Neuronal stem cell (in vitro differentiated cells): ENCODE measurements at regions not wholly inside any gene's neighbourhood (a gene's known extent, or its start where the extent isn't known, plus 50 kb on each side); places are given as distances from the start of the nearest gene placed in this dataset.

Experiments
- DNase-seq: peaks from one replicate; pipeline ENCODE4 v3.0.0-alpha.2; 2013; ENCODE audit warnings: low spot score
- H2AFZ ChIP-seq: one replicate; pipeline ENCODE4 v1.6.1; 2013; ENCODE audit warnings: mild to moderate bottlenecking, low read length, inconsistent platforms
- H2AK5ac ChIP-seq: 2 replicates; pipeline ENCODE4 v1.6.1; 2013; ENCODE audit warnings: low read depth, mild to moderate bottlenecking, inconsistent platforms, low read length, moderate library complexity, mixed read lengths
- H2BK120ac ChIP-seq: 2 replicates; pipeline ENCODE4 v1.6.1; 2013; ENCODE audit warnings: low read depth, mild to moderate bottlenecking, inconsistent platforms, low read length, moderate library complexity, mixed read lengths
- H2BK12ac ChIP-seq: one replicate; pipeline ENCODE4 v1.6.1; 2013; ENCODE audit warnings: low read length, inconsistent platforms
- H2BK15ac ChIP-seq: 2 replicates; pipeline ENCODE4 v1.6.1; 2013; ENCODE audit warnings: mild to moderate bottlenecking, low read length, inconsistent platforms, mixed read lengths
- H2BK5ac ChIP-seq: one replicate; pipeline ENCODE4 v1.6.1; 2013; ENCODE audit warnings: inconsistent platforms, mild to moderate bottlenecking, low read length, moderate library complexity
- H3K14ac ChIP-seq: one replicate; pipeline ENCODE4 v1.6.1; 2013; ENCODE audit warnings: low read length, inconsistent platforms
- H3K18ac ChIP-seq: 2 replicates; pipeline ENCODE4 v1.6.1; 2013; ENCODE audit warnings: low read length, inconsistent platforms
- H3K23ac ChIP-seq: 2 replicates; pipeline ENCODE4 v1.6.1; 2013; ENCODE audit warnings: low read depth, mild to moderate bottlenecking, mixed read lengths, low read length, inconsistent platforms; ENCODE audit not compliant: poor library complexity
- H3K27ac ChIP-seq: replicated peaks from 3 replicates; pipeline ENCODE4 v1.5.1; 2013; ENCODE audit warnings: low read length, inconsistent platforms
- H3K27me3 ChIP-seq, 3 experiments: 2 replicates each; pipeline ENCODE4 v1.6.1; 2013; ENCODE audit warnings: low read length in 3 of 3, mild to moderate bottlenecking in 2 of 3, inconsistent platforms in 1 of 3, low read depth in 1 of 3, mixed read lengths in 1 of 3, moderate library complexity in 1 of 3; ENCODE audit not compliant: control insufficient read depth in 3 of 3, insufficient read depth in 3 of 3
- H3K36me3 ChIP-seq, 2 donors: replicated peaks in 1 of 2; 2 replicates each; pipeline ENCODE4 v1.6.1; 2013; ENCODE audit warnings: low read length in 2 of 2; ENCODE audit not compliant: control insufficient read depth in 2 of 2, insufficient read depth in 2 of 2
- H3K4ac ChIP-seq: 2 replicates; pipeline ENCODE4 v1.6.1; 2013; ENCODE audit warnings: inconsistent platforms, mild to moderate bottlenecking, low read length, moderate library complexity
- H3K4me1 ChIP-seq, 2 donors: 1 replicate in 1 of 2; 2 replicates in 1 of 2; pipeline ENCODE4 v1.6.1; 2013; ENCODE audit warnings: low read length in 2 of 2, low read depth in 1 of 2; ENCODE audit not compliant: control insufficient read depth in 2 of 2, insufficient read depth in 1 of 2
- H3K4me2 ChIP-seq: one replicate; pipeline ENCODE4 v1.6.1; 2013; ENCODE audit warnings: mild to moderate bottlenecking, low read length, inconsistent platforms; ENCODE audit not compliant: insufficient read depth, poor library complexity, severe bottlenecking
- H3K4me3 ChIP-seq, 2 donors: 2 replicates each; pipeline ENCODE4 v1.5.1; 2013; ENCODE audit warnings: low read length in 2 of 2, mild to moderate bottlenecking in 2 of 2, inconsistent platforms in 1 of 2, moderate library complexity in 1 of 2
- H3K79me1 ChIP-seq: one replicate; pipeline ENCODE4 v1.6.1; 2013; ENCODE audit warnings: low read depth, mild to moderate bottlenecking, inconsistent platforms, low read length, moderate library complexity
- H3K9ac ChIP-seq: one replicate; pipeline ENCODE4 v1.6.1; 2013; ENCODE audit warnings: mild to moderate bottlenecking, low read depth, low read length, inconsistent platforms; ENCODE audit not compliant: poor library complexity
- H3K9me3 ChIP-seq, 2 donors: replicated peaks in 1 of 2; 2 replicates each; pipeline versions ENCODE3 to v1.6.1; 2013; ENCODE audit warnings: low read length in 2 of 2, mild to moderate bottlenecking in 2 of 2, inconsistent platforms in 1 of 2, low read depth in 1 of 2, mixed read lengths in 1 of 2, moderate library complexity in 1 of 2; ENCODE audit not compliant: control insufficient read depth in 2 of 2, insufficient read depth in 1 of 2
- H4K8ac ChIP-seq: one replicate; pipeline ENCODE4 v1.6.1; 2013; ENCODE audit warnings: low read depth, mild to moderate bottlenecking, inconsistent platforms, low read length, moderate library complexity
- H4K91ac ChIP-seq: one replicate; pipeline ENCODE4 v1.6.1; 2013; ENCODE audit warnings: low read length, low read depth, mild to moderate bottlenecking, inconsistent platforms; ENCODE audit not compliant: poor library complexity
- WGBS, 2 donors: extraction: QIAGEN DNeasy Blood & Tissue Kit; methylation state at CpG; one replicate each; pipeline ENCODE4 v1.1.7; 2013; ENCODE audit warnings: missing lambda C conversion rate in 2 of 2, mixed read lengths in 1 of 2; ENCODE audit not compliant: insufficient read length in 2 of 2, insufficient replicate concordance in 1 of 2; ENCODE audit errors: extremely low coverage in 2 of 2; 5-methylcytosine and 5-hydroxymethylcytosine counted together

DNA sequence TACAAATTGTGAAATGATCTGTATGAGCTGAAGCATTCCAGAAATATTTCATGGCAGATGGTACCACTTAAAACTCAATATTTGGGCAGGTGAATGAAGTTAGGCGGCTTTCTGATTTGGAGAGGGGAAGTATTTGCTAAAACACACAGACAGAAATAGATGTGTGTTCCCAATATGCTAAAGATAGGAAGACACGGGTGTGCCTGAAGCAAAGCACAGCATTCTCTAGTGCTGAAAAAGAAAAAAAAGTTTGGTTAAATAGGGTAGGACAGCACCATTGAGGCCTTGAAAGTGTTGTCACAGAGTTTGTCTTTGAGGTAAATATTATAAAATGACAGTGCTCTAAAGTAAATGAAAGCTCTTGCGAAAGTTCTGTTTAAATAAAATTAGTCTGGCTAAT lies 252.2 kb upstream of the HSF2 start:
- no peak overlapping the region for H3K4ac ChIP-seq
- no peak overlapping the region for H2AK5ac ChIP-seq
- no peaks in the 10 kb centered on the region for H3K36me3 ChIP-seq
- H2AFZ ChIP-seq = no peak overlapping the region
- no peaks in the 10 kb centered on the region for H3K27me3 ChIP-seq
- no peak overlapping the region for H2BK120ac ChIP-seq
- H2BK15ac ChIP-seq = no peak overlapping the region
- H3K9ac ChIP-seq = no peak overlapping the region
- H3K4me2 ChIP-seq = no peak overlapping the region
- no peak overlapping the region for H3K27ac ChIP-seq
- no peak overlapping the region for H2BK12ac ChIP-seq
- H3K4me1 ChIP-seq = no peaks in the 10 kb centered on the region
- no peaks in the 10 kb centered on the region for H3K9me3 ChIP-seq
- no peak overlapping the region for H3K14ac ChIP-seq
- no peaks in the 10 kb centered on the region for H3K79me1 ChIP-seq
- H3K4me3 ChIP-seq = no peak overlapping the region
- DNase-seq = no peak
- no peak overlapping the region for H3K18ac ChIP-seq
- no peak overlapping the region for H4K8ac ChIP-seq
- no peak overlapping the region for H2BK5ac ChIP-seq
- WGBS, 2 donors = no CpG with 5 or more reads among the region's 3 CpGs
- H3K23ac ChIP-seq = no peak overlapping the region
- H4K91ac ChIP-seq = no peak overlapping the region

DNA sequence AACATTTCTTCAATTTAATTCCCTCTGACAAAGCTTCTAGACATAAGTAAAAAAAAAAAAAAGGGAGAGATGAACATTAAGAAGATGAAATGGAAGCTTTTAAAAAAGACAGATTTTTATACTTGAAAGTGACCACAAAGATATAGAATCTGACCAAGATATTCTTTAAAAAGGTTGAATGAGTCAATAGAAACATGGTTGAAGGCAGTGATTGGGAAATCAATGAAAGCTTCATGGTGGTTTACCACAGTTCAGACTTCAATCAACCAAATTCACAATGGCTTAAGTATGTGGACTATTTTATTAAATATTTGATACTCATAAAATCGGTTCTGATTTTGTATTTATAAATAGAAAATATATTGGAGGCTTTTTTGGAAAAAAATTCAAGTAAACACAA lies 248.4 kb upstream of the HSF2 start:
- Histone ChIP-seq H3K4me1 (peaks cover 2 to 11% of the 10 kb centered on the region in 2 donors), H2BK5ac (no peak overlapping the region), H3K4ac (no peak overlapping the region), H3K23ac (no peak overlapping the region), H2BK120ac (no peak overlapping the region), H3K9ac (no peak overlapping the region), H3K9me3 (no peaks in the 10 kb centered on the region), H4K8ac (no peak overlapping the region), H3K36me3 (no peaks in the 10 kb centered on the region), H3K18ac (no peak overlapping the region), H2AK5ac (no peak overlapping the region), H3K4me3 (no peak overlapping the region), H3K14ac (no peak overlapping the region), H3K27ac (no peak overlapping the region), H3K4me2 (no peak overlapping the region), H3K79me1 (no peaks in the 10 kb centered on the region), H2BK12ac (no peak overlapping the region), H4K91ac (no peak overlapping the region), H2AFZ (no peak overlapping the region), H3K27me3 (no peaks in the 10 kb centered on the region), H2BK15ac (no peak overlapping the region)
- no peak for DNase-seq
- no CpG with 5 or more reads among the region's 1 CpG for WGBS, 2 donors

DNA sequence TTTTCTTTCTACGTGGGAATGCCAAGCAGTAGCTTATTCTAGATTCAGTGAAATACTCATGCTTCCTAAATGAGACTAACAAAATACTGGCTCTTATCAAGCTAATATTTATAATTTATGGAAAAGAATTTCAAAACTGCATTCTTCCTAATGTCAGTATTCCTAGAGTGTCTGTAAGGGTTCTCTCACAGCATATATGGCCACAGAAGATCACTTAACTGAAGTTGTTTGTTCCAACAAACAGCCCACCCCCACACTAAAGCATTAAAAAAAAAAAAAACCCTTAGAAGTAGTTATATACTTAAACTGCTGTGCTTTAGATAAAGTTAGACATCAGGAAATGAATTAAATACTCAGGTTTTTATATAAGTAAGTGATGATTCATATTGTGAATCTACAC lies 247.7 kb upstream of the HSF2 start:
- DNase-seq = no peak
- H3K79me1 ChIP-seq = no peaks in the 10 kb centered on the region
- H3K4ac ChIP-seq = no peak overlapping the region
- no peaks in the 10 kb centered on the region for H3K36me3 ChIP-seq
- H3K18ac ChIP-seq = no peak overlapping the region
- H3K4me1 ChIP-seq = peaks cover 2 to 11% of the 10 kb centered on the region in 2 donors
- H3K14ac ChIP-seq = no peak overlapping the region
- H3K4me2 ChIP-seq = no peak overlapping the region
- no CpG with 5 or more reads among the region's 1 CpG for WGBS, 2 donors
- H2BK5ac ChIP-seq = no peak overlapping the region
- no peak overlapping the region for H3K4me3 ChIP-seq
- no peak overlapping the region for H3K27ac ChIP-seq
- H3K9ac ChIP-seq = no peak overlapping the region
- H4K91ac ChIP-seq = no peak overlapping the region
- no peak overlapping the region for H2BK12ac ChIP-seq
- H4K8ac ChIP-seq = no peak overlapping the region
- H2AK5ac ChIP-seq = no peak overlapping the region
- H3K23ac ChIP-seq = no peak overlapping the region
- no peak overlapping the region for H2BK15ac ChIP-seq
- H3K9me3 ChIP-seq = no peaks in the 10 kb centered on the region
- H2AFZ ChIP-seq = no peak overlapping the region
- no peak overlapping the region for H2BK120ac ChIP-seq
- H3K27me3 ChIP-seq = no peaks in the 10 kb centered on the region

DNA sequence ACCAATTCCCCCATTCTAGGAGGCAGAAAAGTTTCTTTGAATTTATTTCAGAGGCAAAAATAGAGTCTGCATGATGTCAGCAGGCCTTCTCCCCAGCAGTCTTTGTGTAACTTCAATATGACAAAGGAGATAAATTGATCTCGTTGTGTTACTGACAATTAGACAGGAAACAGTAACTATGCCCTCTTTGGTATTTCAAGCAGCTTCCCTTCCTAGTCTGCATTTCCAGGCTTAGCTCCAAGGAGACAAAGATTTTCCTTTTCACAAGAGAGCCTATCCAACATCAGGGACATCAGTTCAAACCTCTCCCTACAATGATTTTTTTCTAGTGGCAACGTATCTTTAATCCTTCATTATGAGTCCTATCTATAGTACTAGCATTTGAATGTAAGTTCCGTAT lies 245.9 kb upstream of the HSF2 start:
- no peak overlapping the region for H2AK5ac ChIP-seq
- no peaks in the 10 kb centered on the region for H3K79me1 ChIP-seq
- no peaks in the 10 kb centered on the region for H3K9me3 ChIP-seq
- no peak overlapping the region for H2BK120ac ChIP-seq
- H3K18ac ChIP-seq = no peak overlapping the region
- no peak overlapping the region for H2AFZ ChIP-seq
- no peak overlapping the region for H3K14ac ChIP-seq
- peak; percentile 6 for DNase-seq
- peaks cover 2 to 11% of the 10 kb centered on the region in 2 donors for H3K4me1 ChIP-seq
- H2BK12ac ChIP-seq = no peak overlapping the region
- no peaks in the 10 kb centered on the region for H3K36me3 ChIP-seq
- no peak overlapping the region for H3K23ac ChIP-seq
- H4K8ac ChIP-seq = no peak overlapping the region
- H3K27me3 ChIP-seq = no peaks in the 10 kb centered on the region
- no peak overlapping the region for H3K27ac ChIP-seq
- no peak overlapping the region for H3K9ac ChIP-seq
- no peak overlapping the region for H3K4ac ChIP-seq
- no CpG with 5 or more reads among the region's 3 CpGs for whole genome bisulfite sequencing, 2 donors
- no peak overlapping the region for H4K91ac ChIP-seq
- H2BK15ac ChIP-seq = no peak overlapping the region
- no peak overlapping the region for H2BK5ac ChIP-seq
- no peak overlapping the region for H3K4me3 ChIP-seq
- peak overlapping the region; percentile 2 for H3K4me2 ChIP-seq
